Suprapubic skin (tissue), 4 donors: ENCODE measurements at regions not wholly inside any gene's neighbourhood (a gene's known extent, or its start where the extent isn't known, plus 50 kb on each side); places are given as distances from the start of the nearest gene placed in this dataset.

Experiments
- CTCF ChIP-seq, 2 donors: fragments of 200-600 bp in 1 of 2; fragments of 450-650 bp in 1 of 2; sonication (generic) in 1 of 2; IDR thresholded peaks; one replicate each; pipeline ENCODE4 v1.5.1; 2016 to 2019; ENCODE audit warnings: antibody characterized with exemption in 2 of 2, mild to moderate bottlenecking in 1 of 2, moderate library complexity in 1 of 2
- POLR2A ChIP-seq, 2 donors: fragments of 450-650 bp; IDR thresholded peaks; one replicate each; pipeline ENCODE4 v1.6.1; 2017; ENCODE audit warnings: antibody characterized with exemption in 2 of 2, mild to moderate bottlenecking in 2 of 2, moderate library complexity in 2 of 2
- POLR2AphosphoS5 ChIP-seq, 3 donors: sonication (generic); formaldehyde crosslinking; IDR thresholded peaks; one replicate each; pipeline ENCODE4 v1.6.1; 2017; ENCODE audit warnings: antibody characterized with exemption in 3 of 3

GRCh38 chr16:87201052-87201451 is 116.1 kb downstream of the C16orf95 start:
- TF ChIP-seq CTCF (IDR thresholded peaks at IDR 0.05) (no peak), POLR2A (IDR thresholded peaks at IDR 0.05) (no peak), POLR2AphosphoS5 (IDR thresholded peaks at IDR 0.05) (no peak)
